Thoracic aorta (tissue), 2 donors: ENCODE measurements at regions not wholly inside any gene's neighbourhood (a gene's known extent, or its start where the extent isn't known, plus 50 kb on each side); places are given as distances from the start of the nearest gene placed in this dataset.

Source experiments
- ATAC-seq: fragments of 150-250 bp; one replicate; pipeline ENCODE4 v1.8.0; 2017; ENCODE audit warnings: low read depth; ENCODE audit not compliant: insufficient number of reproducible peaks, low FRiP score
- DNase-seq: peaks from one replicate; pipeline ENCODE4 v3.0.0-alpha.2; 2020; ENCODE audit warnings: low spot score
- H3K27ac ChIP-seq, 2 donors: fragments of 200-600 bp; sonication (generic); 1 replicate in 1 of 2; 2 replicates in 1 of 2; pipeline ENCODE4 v1.5.1; 2016; ENCODE audit warnings: mild to moderate bottlenecking in 2 of 2, moderate library complexity in 2 of 2
- H3K27me3 ChIP-seq: fragments of 200-600 bp; sonication (generic); replicated peaks from 2 replicates; pipeline ENCODE4 v1.6.0; 2016; ENCODE audit warnings: mild to moderate bottlenecking; ENCODE audit not compliant: insufficient read depth
- H3K36me3 ChIP-seq: fragments of 200-600 bp; sonication (generic); one replicate; pipeline ENCODE4 v1.5.1; 2016
- H3K4me1 ChIP-seq, 2 donors: fragments of 200-600 bp; sonication (generic); 1 replicate in 1 of 2; 2 replicates in 1 of 2; pipeline versions ENCODE4 v1.5.1 to v1.6.0; 2016; ENCODE audit warnings: low read depth in 2 of 2, mild to moderate bottlenecking in 1 of 2; ENCODE audit not compliant: control insufficient read depth in 1 of 2
- H3K4me3 ChIP-seq: fragments of 200-600 bp; sonication (generic); 2 replicates; pipeline ENCODE4 v1.5.1; 2016; ENCODE audit warnings: mild to moderate bottlenecking
- H3K9me3 ChIP-seq: fragments of 200-600 bp; sonication (generic); 2 replicates; pipeline ENCODE4 v1.5.1; 2016
- TF ChIP-seq, protein P1 (sequence below): fragments of 200-600 bp; sonication (generic); IDR thresholded peaks from one replicate; pipeline ENCODE4 v1.5.1; 2019; ENCODE audit warnings: antibody characterized with exemption

DNA sequence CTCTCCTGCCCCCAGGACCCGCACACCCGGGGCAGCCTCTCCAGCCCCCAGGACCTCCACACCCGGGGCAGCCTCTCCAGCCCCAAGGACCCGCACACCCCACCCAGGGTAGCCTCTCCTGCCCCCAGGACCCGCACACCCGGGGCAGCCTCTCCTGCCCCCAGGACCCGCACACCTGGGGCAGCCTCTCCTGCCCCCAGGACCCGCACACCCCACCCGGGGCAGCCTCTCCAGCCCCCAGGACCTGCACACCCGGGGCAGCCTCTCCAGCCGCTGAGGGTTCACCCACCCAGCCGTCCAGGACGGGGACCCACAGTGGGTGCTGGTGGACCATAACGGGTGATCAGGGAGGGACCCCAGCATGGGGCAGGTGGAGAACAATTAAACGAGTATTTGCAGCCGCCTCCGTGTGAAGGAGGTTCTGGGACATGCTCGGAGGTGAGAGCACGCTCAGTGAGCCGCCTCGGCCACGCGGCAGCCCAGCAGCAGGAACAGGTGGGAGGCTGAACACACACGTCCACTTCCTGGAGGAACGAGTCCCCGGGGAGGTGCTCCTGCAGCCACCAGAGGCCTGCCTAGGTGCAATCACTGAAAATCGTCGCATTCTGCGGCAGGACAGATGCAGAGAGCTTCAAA lies 107.9 kb downstream of the PDGFA start:
- H3K4me3 ChIP-seq, result no peak overlapping the region
- H3K4me1 ChIP-seq, result no peaks in the 10 kb centered on the region
- ATAC-seq (no peak), DNase-seq (no peak)
- no peaks in the 10 kb centered on the region for H3K36me3 ChIP-seq
- no peaks in the 10 kb centered on the region for H3K9me3 ChIP-seq
- TF ChIP-seq, protein P1, sequence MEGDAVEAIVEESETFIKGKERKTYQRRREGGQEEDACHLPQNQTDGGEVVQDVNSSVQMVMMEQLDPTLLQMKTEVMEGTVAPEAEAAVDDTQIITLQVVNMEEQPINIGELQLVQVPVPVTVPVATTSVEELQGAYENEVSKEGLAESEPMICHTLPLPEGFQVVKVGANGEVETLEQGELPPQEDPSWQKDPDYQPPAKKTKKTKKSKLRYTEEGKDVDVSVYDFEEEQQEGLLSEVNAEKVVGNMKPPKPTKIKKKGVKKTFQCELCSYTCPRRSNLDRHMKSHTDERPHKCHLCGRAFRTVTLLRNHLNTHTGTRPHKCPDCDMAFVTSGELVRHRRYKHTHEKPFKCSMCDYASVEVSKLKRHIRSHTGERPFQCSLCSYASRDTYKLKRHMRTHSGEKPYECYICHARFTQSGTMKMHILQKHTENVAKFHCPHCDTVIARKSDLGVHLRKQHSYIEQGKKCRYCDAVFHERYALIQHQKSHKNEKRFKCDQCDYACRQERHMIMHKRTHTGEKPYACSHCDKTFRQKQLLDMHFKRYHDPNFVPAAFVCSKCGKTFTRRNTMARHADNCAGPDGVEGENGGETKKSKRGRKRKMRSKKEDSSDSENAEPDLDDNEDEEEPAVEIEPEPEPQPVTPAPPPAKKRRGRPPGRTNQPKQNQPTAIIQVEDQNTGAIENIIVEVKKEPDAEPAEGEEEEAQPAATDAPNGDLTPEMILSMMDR, result no peak
- no peak overlapping the region for H3K27ac ChIP-seq
- H3K27me3 ChIP-seq, result no peaks in the 10 kb centered on the region

DNA sequence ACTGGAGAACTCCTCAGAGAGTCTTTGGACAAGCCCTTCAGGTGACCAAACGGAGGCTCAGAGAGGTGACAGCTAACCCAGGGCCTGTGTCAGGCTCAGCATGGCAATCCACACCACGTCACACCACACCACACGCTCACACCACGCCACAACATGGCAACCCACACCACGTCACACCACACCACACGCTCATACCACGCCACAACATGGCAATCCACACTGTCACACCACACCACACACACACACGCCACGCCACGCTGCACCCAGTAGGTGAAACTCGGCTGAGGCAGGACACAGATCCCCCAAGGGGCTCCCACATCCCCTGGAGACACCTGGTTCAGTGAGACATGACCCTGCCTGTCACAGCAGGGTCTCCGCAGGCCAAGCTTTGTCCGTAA lies 107.3 kb downstream of the PDGFA start:
- TF ChIP-seq, protein P1, result no peak
- Histone ChIP-seq H3K27ac (no peak overlapping the region), H3K4me1 (no peaks in the 10 kb centered on the region), H3K9me3 (no peaks in the 10 kb centered on the region), H3K4me3 (no peak overlapping the region), H3K27me3 (no peaks in the 10 kb centered on the region), H3K36me3 (no peaks in the 10 kb centered on the region)
- DNase-seq, result no peak
- ATAC-seq, result no peak

DNA sequence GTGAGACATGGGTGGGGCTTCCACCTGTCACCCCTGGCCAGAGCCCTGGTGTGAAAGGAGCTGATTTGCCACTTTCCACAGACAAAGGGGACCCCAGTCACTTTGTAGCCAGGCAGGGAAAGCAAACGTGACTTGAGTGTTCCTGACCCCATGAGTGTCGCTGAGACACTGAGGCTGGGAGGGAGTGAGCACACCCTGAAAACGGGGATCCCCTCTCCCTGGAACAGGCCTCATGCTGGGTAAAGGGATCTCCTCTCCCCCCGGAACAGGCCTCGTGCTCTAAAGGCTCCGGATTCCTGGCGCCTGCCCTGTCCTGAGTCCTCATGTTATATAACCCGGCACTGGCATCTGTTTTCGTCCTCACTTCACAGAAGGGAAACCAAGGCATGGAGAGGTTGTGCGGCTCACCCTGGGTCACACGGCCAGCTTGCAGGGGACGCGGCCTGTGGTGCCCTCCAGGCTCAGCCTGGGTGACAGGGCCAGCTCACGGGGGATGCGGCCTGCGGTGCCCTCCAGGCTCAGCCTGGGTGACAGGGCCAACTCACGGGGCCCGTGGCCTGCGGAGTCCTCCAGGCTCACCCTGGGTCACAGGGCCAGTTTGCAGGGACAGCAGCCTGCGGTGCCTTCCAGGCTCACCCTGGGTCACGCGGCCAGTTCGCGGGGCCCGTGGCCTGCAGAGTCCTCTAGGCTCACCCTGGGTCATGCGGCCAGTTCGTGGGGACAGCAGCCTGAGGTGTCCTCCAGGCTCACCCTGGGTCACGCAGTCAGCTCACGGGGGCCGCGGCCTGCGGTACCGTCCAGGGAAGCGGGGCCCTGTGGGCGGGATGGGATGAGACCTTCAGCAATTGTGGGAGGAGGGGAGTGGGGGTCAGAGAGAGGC lies 104.7 kb downstream of the PDGFA start:
- DNase-seq (no peak), ATAC-seq (no peak)
- H3K36me3 ChIP-seq, result no peaks in the 10 kb centered on the region
- no peak overlapping the region for H3K27ac ChIP-seq
- peaks cover 0 to 7% of the 10 kb centered on the region in 2 donors for H3K4me1 ChIP-seq
- no peaks in the 10 kb centered on the region for H3K27me3 ChIP-seq
- TF ChIP-seq, protein P1, result no peak
- peaks cover 4% of the 10 kb centered on the region for H3K9me3 ChIP-seq
- no peak overlapping the region for H3K4me3 ChIP-seq

DNA sequence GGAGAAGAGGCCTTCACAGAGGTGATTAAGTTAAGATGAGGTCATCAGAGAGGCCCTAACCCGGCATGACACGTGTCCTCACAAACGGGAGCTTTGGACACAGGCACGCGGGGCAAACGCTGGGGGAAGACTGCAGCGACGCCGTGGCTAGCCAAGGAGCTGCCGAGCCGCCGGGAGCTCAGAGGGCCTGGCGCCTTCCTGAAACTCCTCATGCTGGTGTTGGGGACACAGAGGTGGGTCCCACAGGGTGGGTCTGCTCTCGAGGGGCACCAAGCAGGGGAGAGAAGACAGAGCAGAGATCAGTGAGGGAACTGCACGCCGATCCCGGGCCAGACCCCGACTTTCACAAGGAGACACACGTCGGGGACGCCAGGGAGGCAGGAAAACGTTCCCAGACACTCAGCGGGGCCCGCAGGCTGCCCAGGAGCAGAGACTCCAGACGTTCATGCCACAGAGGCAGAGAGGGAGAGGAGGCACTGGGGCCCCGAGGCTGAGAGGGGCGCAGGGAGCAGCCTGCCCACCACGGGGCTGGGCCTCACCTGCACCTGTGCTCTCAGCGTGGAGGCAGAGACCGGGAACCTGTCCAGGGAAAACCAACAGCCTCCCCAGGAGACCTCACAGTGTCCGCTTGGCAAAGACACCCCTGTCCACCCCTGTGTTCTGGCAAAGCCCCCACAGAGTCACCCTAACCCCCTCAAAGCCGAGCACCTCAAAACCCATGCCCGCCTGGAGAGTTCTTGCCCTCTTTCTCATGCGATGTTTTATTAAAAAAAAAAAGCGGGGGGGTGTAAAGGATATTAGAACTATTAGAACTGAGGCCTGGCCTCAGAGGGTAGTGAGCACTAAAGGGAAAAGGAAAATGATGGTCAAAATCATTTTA lies 103.8 kb downstream of the PDGFA start:
- H3K9me3 ChIP-seq, result peaks cover 4% of the 10 kb centered on the region
- no peaks in the 10 kb centered on the region for H3K27me3 ChIP-seq
- no peaks in the 10 kb centered on the region for H3K36me3 ChIP-seq
- peaks cover 0 to 7% of the 10 kb centered on the region in 2 donors for H3K4me1 ChIP-seq
- H3K27ac ChIP-seq, result no peak overlapping the region
- TF ChIP-seq, protein P1, result no peak
- DNase-seq (no peak), ATAC-seq (no peak)
- no peak overlapping the region for H3K4me3 ChIP-seq
